Ishikawa (cell line): ENCODE measurements at regions not wholly inside any gene's neighbourhood (a gene's known extent, or its start where the extent isn't known, plus 50 kb on each side); places are given as distances from the start of the nearest gene placed in this dataset.

Experiments used
- CEBPB ChIP-seq: IDR thresholded peaks from 2 replicates; pipeline ENCODE4 v1.6.1; 2012
- CREB1 ChIP-seq: IDR thresholded peaks from 2 replicates; pipeline ENCODE4 v1.6.1; 2012; ENCODE audit warnings: low read depth
- EGR1 ChIP-seq: IDR thresholded peaks from 2 replicates; pipeline ENCODE4 v1.6.1; 2012
- EP300 ChIP-seq: IDR thresholded peaks from 2 replicates; pipeline ENCODE4 v1.6.1; 2012; ENCODE audit warnings: borderline replicate concordance
- FOXM1 ChIP-seq: IDR thresholded peaks from 2 replicates; pipeline ENCODE4 v1.6.1; 2012; ENCODE audit warnings: low read depth, borderline replicate concordance
- NFIC ChIP-seq: IDR thresholded peaks from 2 replicates; pipeline ENCODE4 v1.6.1; 2012
- RAD21 ChIP-seq: IDR thresholded peaks from 2 replicates; pipeline ENCODE4 v1.6.1; 2012; ENCODE audit warnings: low read depth
- TAF1 ChIP-seq: IDR thresholded peaks from 2 replicates; pipeline ENCODE4 v1.6.1; 2012; ENCODE audit warnings: low read depth, mild to moderate bottlenecking
- TCF12 ChIP-seq: IDR thresholded peaks from 2 replicates; pipeline ENCODE4 v1.6.1; 2012; ENCODE audit warnings: low read depth
- TEAD4 ChIP-seq: IDR thresholded peaks from 2 replicates; pipeline ENCODE4 v1.6.1; 2012
- YY1 ChIP-seq: IDR thresholded peaks from 2 replicates; pipeline ENCODE4 v1.6.1; 2012; ENCODE audit warnings: low read depth
- ZBTB7A ChIP-seq: IDR thresholded peaks from 2 replicates; pipeline ENCODE4 v1.6.1; 2012; ENCODE audit warnings: low read depth
- TF ChIP-seq, protein P1 (sequence below): IDR thresholded peaks from 2 replicates; pipeline ENCODE4 v1.6.1; 2012; ENCODE audit warnings: low read depth, mild to moderate bottlenecking
- TF ChIP-seq, protein P2 (sequence below): IDR thresholded peaks from 2 replicates; pipeline ENCODE4 v1.6.1; 2012
- TF ChIP-seq, protein P3 (sequence below): IDR thresholded peaks from 2 replicates; pipeline ENCODE4 v1.6.1; 2012

DNA sequence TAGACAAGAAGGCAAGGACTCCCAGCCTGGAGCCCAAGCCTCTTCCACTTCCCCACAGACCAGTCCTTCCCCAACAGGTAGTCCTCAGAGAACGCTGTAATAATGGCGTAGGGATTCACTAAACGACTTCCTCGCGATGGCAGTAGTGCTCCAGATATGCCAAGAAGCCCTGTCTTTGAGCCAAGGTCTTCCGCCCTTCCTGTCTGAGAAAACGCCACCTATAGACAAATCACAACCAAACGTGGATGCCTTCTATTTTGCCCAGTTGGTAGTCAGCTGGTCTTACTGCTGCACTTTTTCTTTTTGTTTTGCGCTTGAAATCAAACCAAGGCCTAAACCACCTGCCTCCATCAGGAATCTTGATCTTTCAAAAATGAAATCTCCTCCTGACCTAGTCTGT, 203.3 kb downstream of the OR13H1 start:
- TF ChIP-seq TCF12 (no peak), RAD21 (no peak), TAF1 (no peak), TEAD4 (no peak), NFIC (no peak), ZBTB7A (no peak), FOXM1 (no peak), EP300 (no peak), EGR1 (no peak), YY1 (no peak), CEBPB (no peak), CREB1 (no peak)
- TF ChIP-seq, protein P1, sequence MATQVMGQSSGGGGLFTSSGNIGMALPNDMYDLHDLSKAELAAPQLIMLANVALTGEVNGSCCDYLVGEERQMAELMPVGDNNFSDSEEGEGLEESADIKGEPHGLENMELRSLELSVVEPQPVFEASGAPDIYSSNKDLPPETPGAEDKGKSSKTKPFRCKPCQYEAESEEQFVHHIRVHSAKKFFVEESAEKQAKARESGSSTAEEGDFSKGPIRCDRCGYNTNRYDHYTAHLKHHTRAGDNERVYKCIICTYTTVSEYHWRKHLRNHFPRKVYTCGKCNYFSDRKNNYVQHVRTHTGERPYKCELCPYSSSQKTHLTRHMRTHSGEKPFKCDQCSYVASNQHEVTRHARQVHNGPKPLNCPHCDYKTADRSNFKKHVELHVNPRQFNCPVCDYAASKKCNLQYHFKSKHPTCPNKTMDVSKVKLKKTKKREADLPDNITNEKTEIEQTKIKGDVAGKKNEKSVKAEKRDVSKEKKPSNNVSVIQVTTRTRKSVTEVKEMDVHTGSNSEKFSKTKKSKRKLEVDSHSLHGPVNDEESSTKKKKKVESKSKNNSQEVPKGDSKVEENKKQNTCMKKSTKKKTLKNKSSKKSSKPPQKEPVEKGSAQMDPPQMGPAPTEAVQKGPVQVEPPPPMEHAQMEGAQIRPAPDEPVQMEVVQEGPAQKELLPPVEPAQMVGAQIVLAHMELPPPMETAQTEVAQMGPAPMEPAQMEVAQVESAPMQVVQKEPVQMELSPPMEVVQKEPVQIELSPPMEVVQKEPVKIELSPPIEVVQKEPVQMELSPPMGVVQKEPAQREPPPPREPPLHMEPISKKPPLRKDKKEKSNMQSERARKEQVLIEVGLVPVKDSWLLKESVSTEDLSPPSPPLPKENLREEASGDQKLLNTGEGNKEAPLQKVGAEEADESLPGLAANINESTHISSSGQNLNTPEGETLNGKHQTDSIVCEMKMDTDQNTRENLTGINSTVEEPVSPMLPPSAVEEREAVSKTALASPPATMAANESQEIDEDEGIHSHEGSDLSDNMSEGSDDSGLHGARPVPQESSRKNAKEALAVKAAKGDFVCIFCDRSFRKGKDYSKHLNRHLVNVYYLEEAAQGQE: no peak
- TF ChIP-seq, protein P2, sequence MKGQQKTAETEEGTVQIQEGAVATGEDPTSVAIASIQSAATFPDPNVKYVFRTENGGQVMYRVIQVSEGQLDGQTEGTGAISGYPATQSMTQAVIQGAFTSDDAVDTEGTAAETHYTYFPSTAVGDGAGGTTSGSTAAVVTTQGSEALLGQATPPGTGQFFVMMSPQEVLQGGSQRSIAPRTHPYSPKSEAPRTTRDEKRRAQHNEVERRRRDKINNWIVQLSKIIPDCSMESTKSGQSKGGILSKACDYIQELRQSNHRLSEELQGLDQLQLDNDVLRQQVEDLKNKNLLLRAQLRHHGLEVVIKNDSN: no peak
- TF ChIP-seq, protein P3, sequence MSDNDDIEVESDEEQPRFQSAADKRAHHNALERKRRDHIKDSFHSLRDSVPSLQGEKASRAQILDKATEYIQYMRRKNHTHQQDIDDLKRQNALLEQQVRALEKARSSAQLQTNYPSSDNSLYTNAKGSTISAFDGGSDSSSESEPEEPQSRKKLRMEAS: no peak

DNA sequence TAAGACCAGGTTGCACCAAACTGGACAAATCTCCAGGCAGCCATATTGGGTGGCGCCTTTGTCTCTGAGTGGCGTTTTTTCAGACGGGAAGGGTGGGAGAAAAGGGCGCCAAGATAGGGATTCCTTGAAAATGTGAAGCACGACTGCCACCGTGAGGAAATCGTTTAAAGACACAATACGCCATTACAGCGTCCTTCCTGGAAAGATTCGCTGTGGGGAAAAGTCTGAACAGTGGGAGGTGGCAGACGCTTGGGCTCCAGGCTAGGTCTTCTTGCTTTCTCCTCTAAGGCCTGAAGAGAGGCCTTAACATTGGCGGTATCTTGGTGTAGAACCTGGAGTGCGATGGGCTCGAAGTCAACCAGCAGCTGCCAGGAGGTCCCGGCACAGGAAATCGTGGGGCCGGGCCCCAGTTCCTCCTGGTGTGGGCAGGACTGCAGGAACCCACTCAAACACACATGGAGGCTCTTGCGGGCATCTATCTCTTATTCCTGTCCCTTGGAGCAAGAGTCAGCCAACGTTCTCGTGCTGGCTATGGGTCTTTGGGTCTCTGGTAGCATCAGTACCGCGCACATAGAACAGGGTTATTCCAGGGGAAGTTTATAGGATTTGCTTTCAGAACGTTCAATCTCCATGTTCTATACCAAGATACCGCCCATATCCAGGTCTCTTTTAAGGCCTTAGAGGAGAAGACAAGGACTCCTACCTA, 208.8 kb downstream of the OR13H1 start:
- TF ChIP-seq, protein P3: no peak
- TF ChIP-seq FOXM1 (no peak), RAD21 (no peak), TAF1 (no peak), ZBTB7A (no peak), TEAD4 (no peak), EGR1 (no peak), EP300 (no peak), YY1 (no peak), CEBPB (no peak), NFIC (no peak), TCF12 (no peak), CREB1 (no peak)
- TF ChIP-seq, protein P2: no peak
- TF ChIP-seq, protein P1: no peak

DNA sequence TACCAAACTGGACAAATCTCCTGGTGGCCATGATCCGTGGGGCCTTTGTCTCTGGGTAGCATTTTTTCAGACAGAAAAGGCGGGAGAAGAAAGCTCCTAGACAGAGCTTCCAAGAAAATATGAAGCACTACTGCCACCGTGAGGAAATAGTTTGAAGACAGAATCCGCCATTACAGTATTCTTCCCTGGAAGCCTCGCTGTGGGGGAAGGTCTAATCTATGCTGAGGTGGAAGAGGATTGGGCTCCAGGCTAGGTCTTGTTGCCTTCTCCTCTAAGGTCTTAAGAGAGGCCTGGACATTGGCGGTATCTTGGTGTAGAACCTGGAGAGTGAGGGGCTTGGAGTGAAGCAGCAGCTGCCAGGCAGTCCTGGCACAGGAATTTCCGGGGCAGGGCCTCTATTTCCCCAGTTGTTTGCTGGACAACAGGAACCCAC, 218.9 kb downstream of the OR13H1 start:
- TF ChIP-seq RAD21 (0 out of 2 replicates have a peak, but pooled peaks have one; percentile 5), NFIC (no peak)

DNA sequence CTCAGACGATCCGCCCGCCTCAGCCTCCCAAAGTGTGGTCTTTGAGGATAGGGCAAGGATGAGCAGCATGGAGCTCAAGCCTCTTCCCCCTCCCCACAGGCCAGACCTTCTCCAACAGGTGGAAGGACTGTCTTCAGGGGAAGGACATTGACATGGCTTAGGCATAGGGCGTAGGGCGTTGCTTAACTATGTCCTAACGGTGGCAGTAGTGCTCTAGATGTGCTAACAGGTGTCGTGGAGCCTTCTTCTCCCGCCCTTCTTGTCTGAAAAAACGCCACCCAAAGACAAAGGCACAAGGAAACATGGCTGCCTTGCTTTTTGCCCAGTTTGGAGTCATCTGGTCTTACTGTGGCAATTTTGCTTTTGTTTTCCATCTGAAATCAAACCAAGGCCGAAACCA, 219.8 kb downstream of the OR13H1 start:
- TF ChIP-seq CEBPB (no peak), TCF12 (no peak), ZBTB7A (no peak), CREB1 (no peak), YY1 (no peak), RAD21 (no peak), TEAD4 (no peak), EGR1 (no peak), TAF1 (no peak), NFIC (no peak), FOXM1 (no peak), EP300 (no peak)
- TF ChIP-seq, protein P2: no peak
- TF ChIP-seq, protein P3: no peak
- TF ChIP-seq, protein P1: no peak
